GM06990 (cell line): ENCODE measurements at regions not wholly inside any gene's neighbourhood (a gene's known extent, or its start where the extent isn't known, plus 50 kb on each side); places are given as distances from the start of the nearest gene placed in this dataset.

Experiments
- DNase-seq: peaks from one replicate; pipeline ENCODE4 v3.0.0-alpha.2; 2011; ENCODE audit not compliant: insufficient read length; ENCODE audit errors: extremely low read depth
- H3K27me3 ChIP-seq: replicated peaks from 2 replicates; pipeline ENCODE4 v1.6.0; 2011; ENCODE audit warnings: low read length; ENCODE audit not compliant: control insufficient read depth, insufficient read depth
- H3K36me3 ChIP-seq: 2 replicates; pipeline ENCODE4 v1.5.1; 2011; ENCODE audit warnings: low read length; ENCODE audit not compliant: control insufficient read depth, insufficient read depth
- H3K4me3 ChIP-seq: replicated peaks from 2 replicates; pipeline ENCODE4 v1.5.1; 2011; ENCODE audit warnings: low read depth, mild to moderate bottlenecking, control low read depth, low read length
- CTCF ChIP-seq: IDR thresholded peaks from 2 replicates; pipeline ENCODE4 v1.5.1; 2011; ENCODE audit warnings: low read length, control low read depth, mild to moderate bottlenecking, inconsistent platforms; ENCODE audit not compliant: insufficient read depth, poor library complexity, severe bottlenecking

GRCh38 chr11:42257534-42257933, 798.1 kb upstream of the LRRC4C start:
- H3K36me3 ChIP-seq: no peaks in the 10 kb centered on the region
- DNase-seq: no peak
- H3K27me3 ChIP-seq: no peaks in the 10 kb centered on the region
- no peak for TF ChIP-seq CTCF
- H3K4me3 ChIP-seq: no peak overlapping the region

- H3K36me3 ChIP-seq: no peaks in the 10 kb centered on the region
- DNase-seq: no peak
- H3K4me3 ChIP-seq: no peak overlapping the region
- no peak for TF ChIP-seq CTCF
- no peaks in the 10 kb centered on the region for H3K27me3 ChIP-seq
Measured at GRCh38 chr11:42265072-42265471, 805.6 kb upstream of the LRRC4C start.

- Histone ChIP-seq H3K27me3 (no peaks in the 10 kb centered on the region), H3K4me3 (no peak overlapping the region), H3K36me3 (no peaks in the 10 kb centered on the region)
- no peak for DNase-seq
- TF ChIP-seq CTCF: no peak
Measured at GRCh38 chr11:42271306-42271705, 811.9 kb upstream of the LRRC4C start.

- DNase-seq: no peak
- H3K4me3 ChIP-seq: no peak overlapping the region
- no peaks in the 10 kb centered on the region for H3K36me3 ChIP-seq
- no peaks in the 10 kb centered on the region for H3K27me3 ChIP-seq
- no peak for TF ChIP-seq CTCF
Measured at GRCh38 chr11:42273977-42274376, 814.5 kb upstream of the LRRC4C start.

DNA sequence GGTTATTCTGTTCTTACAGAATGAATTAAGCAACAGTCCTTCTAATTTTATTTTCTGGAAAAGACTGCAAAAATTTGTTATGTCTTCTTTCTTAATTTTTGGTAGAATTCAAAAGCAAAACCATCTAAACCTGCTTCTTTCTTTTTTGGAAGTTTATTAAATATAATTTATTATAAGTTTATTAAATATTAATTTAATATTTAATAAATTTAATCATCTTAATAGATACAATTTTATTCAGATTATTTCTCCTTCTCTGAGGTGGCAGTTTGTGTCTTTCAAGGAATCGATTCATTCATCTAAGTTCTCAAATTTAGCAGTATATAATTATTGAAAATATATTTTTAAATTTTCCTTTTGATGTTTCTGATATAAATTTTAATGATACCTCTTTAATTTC, 837.5 kb upstream of the LRRC4C start:
- no peak overlapping the region for H3K4me3 ChIP-seq
- no peaks in the 10 kb centered on the region for H3K36me3 ChIP-seq
- DNase-seq: no peak
- no peaks in the 10 kb centered on the region for H3K27me3 ChIP-seq
- TF ChIP-seq CTCF: no peak

- TF ChIP-seq CTCF: no peak
- no peak for DNase-seq
Measured at GRCh38 chr11:42299780-42300179, 840.3 kb upstream of the LRRC4C start.

More at GRCh38 chr11:42299780-42300179, 840.3 kb upstream of the LRRC4C start:
- H3K36me3 ChIP-seq: no peaks in the 10 kb centered on the region
- H3K4me3 ChIP-seq: no peak overlapping the region
- no peaks in the 10 kb centered on the region for H3K27me3 ChIP-seq
